ENCODE measurements at regions not wholly inside any gene's neighbourhood (a gene's known extent, or its start where the extent isn't known, plus 50 kb on each side); places are given as distances from the start of the nearest gene placed in this dataset.

DNA sequence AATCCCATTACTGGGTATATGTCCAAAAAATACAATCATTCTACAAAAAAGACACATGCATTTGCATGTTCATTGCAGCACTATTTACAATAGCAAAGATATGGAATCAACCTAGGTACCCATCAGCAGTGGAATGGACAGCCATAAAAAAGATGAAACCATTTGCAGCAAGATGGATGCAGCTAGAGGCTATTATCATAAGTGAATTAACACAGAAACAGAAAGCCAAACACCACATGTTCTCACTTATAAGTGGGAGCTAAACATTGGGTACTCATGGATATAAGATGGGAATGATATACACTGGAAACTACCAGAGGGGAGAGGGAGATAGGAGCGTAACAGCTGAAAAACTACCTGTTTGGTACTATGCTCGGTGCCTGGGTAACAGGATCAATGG, 154.0 kb downstream of the TMEM26 start:
- Histone ChIP-seq H3K27me3 (no peaks in the 10 kb centered on the region), H3K27ac (no peak overlapping the region), H3K4me3 (no peak overlapping the region), H3K36me3 (no peaks in the 10 kb centered on the region), H3K4me1 (peaks cover 0 to 6% of the 10 kb centered on the region in 2 donors), H3K9me3 (peaks cover 0 to 7% of the 10 kb centered on the region in 2 donors)
- TF ChIP-seq POLR2A (IDR thresholded peaks at IDR 0.05): no peak
- TF ChIP-seq, protein P1, sequence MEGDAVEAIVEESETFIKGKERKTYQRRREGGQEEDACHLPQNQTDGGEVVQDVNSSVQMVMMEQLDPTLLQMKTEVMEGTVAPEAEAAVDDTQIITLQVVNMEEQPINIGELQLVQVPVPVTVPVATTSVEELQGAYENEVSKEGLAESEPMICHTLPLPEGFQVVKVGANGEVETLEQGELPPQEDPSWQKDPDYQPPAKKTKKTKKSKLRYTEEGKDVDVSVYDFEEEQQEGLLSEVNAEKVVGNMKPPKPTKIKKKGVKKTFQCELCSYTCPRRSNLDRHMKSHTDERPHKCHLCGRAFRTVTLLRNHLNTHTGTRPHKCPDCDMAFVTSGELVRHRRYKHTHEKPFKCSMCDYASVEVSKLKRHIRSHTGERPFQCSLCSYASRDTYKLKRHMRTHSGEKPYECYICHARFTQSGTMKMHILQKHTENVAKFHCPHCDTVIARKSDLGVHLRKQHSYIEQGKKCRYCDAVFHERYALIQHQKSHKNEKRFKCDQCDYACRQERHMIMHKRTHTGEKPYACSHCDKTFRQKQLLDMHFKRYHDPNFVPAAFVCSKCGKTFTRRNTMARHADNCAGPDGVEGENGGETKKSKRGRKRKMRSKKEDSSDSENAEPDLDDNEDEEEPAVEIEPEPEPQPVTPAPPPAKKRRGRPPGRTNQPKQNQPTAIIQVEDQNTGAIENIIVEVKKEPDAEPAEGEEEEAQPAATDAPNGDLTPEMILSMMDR (IDR thresholded peaks at IDR 0.05): no peak
- intact Hi-C loops (cut with DNase I; ENCODE audit: low total_unique reads): no loop called here
- DNase-seq: no peak

DNA sequence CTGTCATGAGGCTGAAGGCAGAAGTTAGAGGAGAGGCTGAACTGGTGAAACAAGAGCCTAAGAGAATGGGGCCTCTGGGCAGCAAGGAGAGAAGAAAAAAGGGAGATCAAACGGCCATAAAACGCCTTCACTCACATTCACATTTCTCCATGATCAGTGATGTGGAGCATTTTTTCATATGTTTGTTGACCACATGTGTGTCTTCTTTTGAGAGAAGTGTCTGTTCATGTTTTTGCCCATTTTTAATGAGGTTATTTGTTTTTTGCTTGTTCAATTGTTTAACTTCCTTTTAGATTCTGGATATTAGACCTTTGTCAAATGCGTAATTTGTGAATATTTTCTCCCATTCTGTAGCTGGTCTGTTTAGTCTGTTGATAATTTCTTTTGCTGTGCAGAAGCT, 155.0 kb downstream of the TMEM26 start:
- H3K4me1 ChIP-seq: peaks cover 0 to 6% of the 10 kb centered on the region in 2 donors
- no peak for TF ChIP-seq POLR2A (IDR thresholded peaks at IDR 0.05)
- TF ChIP-seq, protein P1 (IDR thresholded peaks at IDR 0.05): no peak
- H3K9me3 ChIP-seq: peaks cover 0 to 7% of the 10 kb centered on the region in 2 donors
- intact Hi-C loops (cut with DNase I; ENCODE audit: low total_unique reads): no loop called here
- no peaks in the 10 kb centered on the region for H3K36me3 ChIP-seq
- no peak overlapping the region for H3K4me3 ChIP-seq
- no peak for DNase-seq
- H3K27ac ChIP-seq: no peak overlapping the region
- no peaks in the 10 kb centered on the region for H3K27me3 ChIP-seq

DNA sequence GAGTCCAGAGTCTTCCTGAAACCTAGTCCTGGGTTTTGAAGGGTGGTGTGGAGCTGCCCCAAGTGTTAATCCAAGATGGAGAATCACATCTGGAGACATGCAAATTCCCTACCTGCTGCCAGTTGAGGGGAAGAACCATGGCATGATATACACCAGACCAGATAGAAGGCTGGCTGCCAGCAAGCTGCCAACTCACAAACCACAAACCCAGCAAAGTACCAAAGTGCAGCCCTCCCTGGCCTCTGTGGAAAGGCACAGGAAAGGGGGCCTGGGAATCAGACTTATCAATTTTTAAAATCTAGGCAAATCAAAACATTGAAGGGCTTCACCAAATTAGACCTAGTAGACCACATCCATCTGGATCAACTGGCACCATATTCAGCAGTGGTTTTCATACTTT, 157.0 kb downstream of the TMEM26 start:
- H3K4me3 ChIP-seq: no peak overlapping the region
- intact Hi-C loops (cut with DNase I; ENCODE audit: low total_unique reads): no loop called here
- DNase-seq: no peak
- H3K27ac ChIP-seq: no peak overlapping the region
- H3K9me3 ChIP-seq: peaks cover 0 to 7% of the 10 kb centered on the region in 2 donors
- H3K27me3 ChIP-seq: no peaks in the 10 kb centered on the region
- H3K4me1 ChIP-seq: no peaks in the 10 kb centered on the region
- TF ChIP-seq, protein P1 (IDR thresholded peaks at IDR 0.05): no peak
- TF ChIP-seq POLR2A (IDR thresholded peaks at IDR 0.05): no peak
- no peaks in the 10 kb centered on the region for H3K36me3 ChIP-seq

DNA sequence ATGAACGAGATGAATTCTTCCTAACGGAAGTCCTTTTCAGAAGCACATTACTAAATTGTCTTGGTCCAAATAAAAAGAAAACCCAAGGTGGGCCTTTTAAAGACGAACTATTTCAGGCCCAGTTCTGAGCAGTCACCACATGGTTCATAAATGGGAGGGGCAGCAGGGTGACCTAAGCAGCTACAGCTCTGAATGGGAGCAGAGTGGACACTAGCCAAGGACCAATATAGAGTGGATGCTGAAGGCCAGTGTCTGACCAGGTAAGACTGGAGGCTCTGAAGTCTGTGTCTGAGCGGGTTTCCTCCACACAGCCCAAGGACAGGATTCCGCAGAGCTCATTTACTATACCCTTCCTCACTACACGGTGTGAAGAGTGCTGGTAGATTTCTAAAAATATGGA, 159.1 kb downstream of the TMEM26 start:
- intact Hi-C loops (cut with DNase I; ENCODE audit: low total_unique reads): no loop called here
- Histone ChIP-seq H3K36me3 (no peaks in the 10 kb centered on the region), H3K4me3 (no peak overlapping the region), H3K4me1 (no peaks in the 10 kb centered on the region), H3K27me3 (no peaks in the 10 kb centered on the region), H3K9me3 (peaks cover 0 to 7% of the 10 kb centered on the region in 2 donors), H3K27ac (no peak overlapping the region)
- no peak for DNase-seq
- TF ChIP-seq, protein P1 (IDR thresholded peaks at IDR 0.05): no peak
- no peak for TF ChIP-seq POLR2A (IDR thresholded peaks at IDR 0.05)

DNA sequence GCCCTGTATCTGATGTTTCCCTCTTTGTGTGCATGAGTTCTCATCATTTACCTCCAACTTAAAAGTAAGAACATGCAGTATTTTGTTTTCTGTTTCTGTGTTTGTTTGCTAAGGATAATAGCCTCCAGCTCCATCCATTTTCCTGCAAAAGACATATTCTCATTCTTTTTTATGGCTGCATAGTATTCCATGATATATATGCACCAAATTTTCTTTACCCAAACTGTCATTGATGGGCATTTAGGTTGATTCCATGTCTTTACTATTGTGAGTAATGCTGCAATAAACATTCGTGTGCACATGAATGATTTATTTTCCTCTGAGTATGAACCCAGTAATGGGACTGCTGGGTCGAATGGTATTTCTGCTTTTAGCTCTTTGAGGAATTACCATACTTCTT, 163.4 kb downstream of the TMEM26 start:
- H3K27ac ChIP-seq: no peak overlapping the region
- H3K4me1 ChIP-seq: no peaks in the 10 kb centered on the region
- TF ChIP-seq POLR2A (IDR thresholded peaks at IDR 0.05): no peak
- TF ChIP-seq, protein P1 (IDR thresholded peaks at IDR 0.05): no peak
- intact Hi-C loops (cut with DNase I; ENCODE audit: low total_unique reads): no loop called here
- no peaks in the 10 kb centered on the region for H3K36me3 ChIP-seq
- no peaks in the 10 kb centered on the region for H3K9me3 ChIP-seq
- DNase-seq: no peak
- H3K4me3 ChIP-seq: no peak overlapping the region
- no peaks in the 10 kb centered on the region for H3K27me3 ChIP-seq

Data from uterus (tissue), 3 donors.